ENCODE measurements at regions not wholly inside any gene's neighbourhood (a gene's known extent, or its start where the extent isn't known, plus 50 kb on each side); places are given as distances from the start of the nearest gene placed in this dataset.

DNA sequence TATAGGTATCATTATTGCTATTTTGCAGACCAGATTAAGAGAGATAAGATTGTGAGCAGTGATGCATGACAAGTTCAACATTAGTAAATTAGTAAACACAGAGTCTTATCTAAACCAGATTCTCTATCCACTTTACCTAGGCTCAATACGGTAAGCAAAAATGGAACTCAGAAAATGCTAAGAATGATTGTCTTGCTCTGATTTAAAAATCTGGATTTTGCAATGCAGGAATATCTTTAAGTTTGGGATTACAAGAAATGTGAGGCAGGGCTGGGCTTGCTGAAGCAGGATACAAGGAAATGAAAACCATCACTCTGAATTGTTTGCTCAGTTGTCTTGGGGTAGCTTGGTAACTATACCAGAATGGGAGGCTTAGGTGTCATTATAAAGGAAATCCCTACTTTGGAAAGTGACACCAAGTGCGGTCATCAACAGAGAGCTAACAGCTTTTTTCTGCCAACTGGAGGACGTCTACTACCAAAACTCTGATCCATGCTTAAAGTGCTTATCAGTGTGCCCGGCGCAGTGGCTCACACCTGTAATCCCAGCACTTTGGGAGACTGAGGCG is 332.7 kb upstream of the RUNX1 start:
- no peak for TF ChIP-seq TCF12 (IDR thresholded peaks at IDR 0.05; ENCODE audit: low read depth)

DNA sequence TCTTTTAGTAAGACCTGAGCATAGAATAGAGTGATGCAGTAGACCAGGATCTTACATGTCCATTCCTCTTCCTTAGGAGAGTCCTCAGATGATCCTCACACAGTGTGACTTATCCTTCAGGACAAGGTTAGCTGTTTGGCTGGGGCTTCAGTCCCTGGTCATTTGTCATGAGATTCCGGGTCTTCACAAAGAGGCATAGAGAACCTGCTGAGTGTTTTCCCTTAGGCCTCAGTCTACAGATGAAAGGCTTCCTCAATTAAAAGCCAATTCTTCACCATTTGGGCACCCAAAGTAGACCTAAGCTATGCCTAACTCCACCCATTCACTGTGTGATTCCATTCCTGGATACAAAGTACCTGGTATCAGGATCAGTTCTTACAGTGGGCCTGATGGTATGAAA is 329.8 kb upstream of the RUNX1 start:
- TF ChIP-seq TCF12 (IDR thresholded peaks at IDR 0.05; ENCODE audit: low read depth): no peak
- TF ChIP-seq FOXM1 (IDR thresholded peaks at IDR 0.05; ENCODE audit: borderline replicate concordance, low read depth): no peak
- no peak for TF ChIP-seq CEBPB (IDR thresholded peaks at IDR 0.05)
- TF ChIP-seq TEAD4 (IDR thresholded peaks at IDR 0.05): no peak
- no peak for TF ChIP-seq CREB1 (IDR thresholded peaks at IDR 0.05; ENCODE audit: low read depth)
- TF ChIP-seq, protein P1, sequence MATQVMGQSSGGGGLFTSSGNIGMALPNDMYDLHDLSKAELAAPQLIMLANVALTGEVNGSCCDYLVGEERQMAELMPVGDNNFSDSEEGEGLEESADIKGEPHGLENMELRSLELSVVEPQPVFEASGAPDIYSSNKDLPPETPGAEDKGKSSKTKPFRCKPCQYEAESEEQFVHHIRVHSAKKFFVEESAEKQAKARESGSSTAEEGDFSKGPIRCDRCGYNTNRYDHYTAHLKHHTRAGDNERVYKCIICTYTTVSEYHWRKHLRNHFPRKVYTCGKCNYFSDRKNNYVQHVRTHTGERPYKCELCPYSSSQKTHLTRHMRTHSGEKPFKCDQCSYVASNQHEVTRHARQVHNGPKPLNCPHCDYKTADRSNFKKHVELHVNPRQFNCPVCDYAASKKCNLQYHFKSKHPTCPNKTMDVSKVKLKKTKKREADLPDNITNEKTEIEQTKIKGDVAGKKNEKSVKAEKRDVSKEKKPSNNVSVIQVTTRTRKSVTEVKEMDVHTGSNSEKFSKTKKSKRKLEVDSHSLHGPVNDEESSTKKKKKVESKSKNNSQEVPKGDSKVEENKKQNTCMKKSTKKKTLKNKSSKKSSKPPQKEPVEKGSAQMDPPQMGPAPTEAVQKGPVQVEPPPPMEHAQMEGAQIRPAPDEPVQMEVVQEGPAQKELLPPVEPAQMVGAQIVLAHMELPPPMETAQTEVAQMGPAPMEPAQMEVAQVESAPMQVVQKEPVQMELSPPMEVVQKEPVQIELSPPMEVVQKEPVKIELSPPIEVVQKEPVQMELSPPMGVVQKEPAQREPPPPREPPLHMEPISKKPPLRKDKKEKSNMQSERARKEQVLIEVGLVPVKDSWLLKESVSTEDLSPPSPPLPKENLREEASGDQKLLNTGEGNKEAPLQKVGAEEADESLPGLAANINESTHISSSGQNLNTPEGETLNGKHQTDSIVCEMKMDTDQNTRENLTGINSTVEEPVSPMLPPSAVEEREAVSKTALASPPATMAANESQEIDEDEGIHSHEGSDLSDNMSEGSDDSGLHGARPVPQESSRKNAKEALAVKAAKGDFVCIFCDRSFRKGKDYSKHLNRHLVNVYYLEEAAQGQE (IDR thresholded peaks at IDR 0.05; ENCODE audit: low read depth): no peak
- no peak for TF ChIP-seq TAF1 (IDR thresholded peaks at IDR 0.05; ENCODE audit: low read depth)
- TF ChIP-seq ZBTB7A (IDR thresholded peaks at IDR 0.05; ENCODE audit: low read depth): no peak
- no peak for TF ChIP-seq EP300 (IDR thresholded peaks at IDR 0.05; ENCODE audit: borderline replicate concordance)

DNA sequence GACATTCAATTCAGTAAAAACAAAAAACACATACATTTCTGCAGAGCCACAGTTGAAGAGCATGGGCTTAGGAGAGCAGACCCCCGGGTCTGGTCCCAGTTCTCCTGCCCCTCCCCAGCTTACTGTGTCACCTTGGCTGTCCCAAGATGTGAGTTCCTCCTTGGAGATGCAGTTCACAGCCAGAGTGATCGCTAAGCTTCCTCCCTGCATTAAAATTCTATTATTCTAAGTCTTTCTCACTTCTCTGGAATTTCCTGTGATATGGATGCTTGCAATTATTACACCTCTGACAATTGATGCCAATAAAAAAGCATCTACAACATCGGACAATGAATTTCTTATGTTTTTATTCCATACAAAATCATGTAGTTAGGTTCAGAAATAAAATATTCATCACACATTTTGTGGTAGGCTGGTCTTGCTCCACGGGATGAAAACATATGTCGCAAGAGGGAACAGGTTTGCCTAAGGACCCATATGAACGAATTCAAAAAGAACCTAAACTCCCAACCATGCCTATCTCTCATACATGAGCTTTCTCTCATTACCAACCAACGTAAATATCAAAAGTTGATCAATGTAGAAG is 328.5 kb upstream of the RUNX1 start:
- no peak for TF ChIP-seq CEBPB (IDR thresholded peaks at IDR 0.05)
- no peak for TF ChIP-seq CREB1 (IDR thresholded peaks at IDR 0.05; ENCODE audit: low read depth)

DNA sequence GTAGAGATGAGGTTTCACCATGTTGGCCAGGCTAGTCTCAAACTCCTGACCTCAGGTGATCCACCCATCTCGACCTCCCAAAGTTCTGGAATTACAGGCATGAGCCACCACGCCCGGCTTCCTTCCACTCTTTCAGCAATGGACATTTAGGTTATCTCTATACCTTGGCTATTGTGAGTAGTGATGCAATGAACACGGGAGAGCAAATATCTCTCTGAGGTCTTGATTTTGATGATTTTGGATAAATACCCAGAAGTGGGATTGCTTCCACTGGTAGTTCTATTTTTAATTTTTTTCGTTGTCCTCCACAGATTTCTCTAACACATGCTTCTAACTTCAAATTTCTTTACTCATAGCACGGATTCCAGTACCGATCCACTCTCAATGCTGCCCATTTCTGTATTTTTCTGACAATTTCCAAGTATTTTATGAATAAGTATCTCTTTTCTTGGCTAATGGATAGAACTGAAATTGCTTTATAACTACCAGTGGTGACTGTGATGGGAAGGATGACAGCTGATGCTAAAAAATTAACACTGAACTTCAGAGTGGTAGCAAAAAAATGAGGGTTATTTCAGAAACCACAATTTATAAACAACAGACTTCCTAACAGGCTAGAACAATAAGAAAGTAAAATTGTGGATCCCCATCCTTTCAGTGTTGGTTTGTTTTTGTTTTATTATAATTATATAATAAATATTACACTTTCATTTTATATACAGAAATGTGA is 327.5 kb upstream of the RUNX1 start:
- TF ChIP-seq, protein P2, sequence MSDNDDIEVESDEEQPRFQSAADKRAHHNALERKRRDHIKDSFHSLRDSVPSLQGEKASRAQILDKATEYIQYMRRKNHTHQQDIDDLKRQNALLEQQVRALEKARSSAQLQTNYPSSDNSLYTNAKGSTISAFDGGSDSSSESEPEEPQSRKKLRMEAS (IDR thresholded peaks at IDR 0.05): no peak
- TF ChIP-seq CEBPB (IDR thresholded peaks at IDR 0.05) (no peak), ZBTB7A (IDR thresholded peaks at IDR 0.05; ENCODE audit: low read depth) (no peak), EGR1 (IDR thresholded peaks at IDR 0.05) (no peak), TEAD4 (IDR thresholded peaks at IDR 0.05) (no peak), RAD21 (IDR thresholded peaks at IDR 0.05; ENCODE audit: low read depth) (no peak), EP300 (IDR thresholded peaks at IDR 0.05; ENCODE audit: borderline replicate concordance) (no peak), FOXM1 (IDR thresholded peaks at IDR 0.05; ENCODE audit: borderline replicate concordance, low read depth) (no peak), CREB1 (IDR thresholded peaks at IDR 0.05; ENCODE audit: low read depth) (no peak), YY1 (IDR thresholded peaks at IDR 0.05; ENCODE audit: low read depth) (no peak), NFIC (IDR thresholded peaks at IDR 0.05) (no peak), TAF1 (IDR thresholded peaks at IDR 0.05; ENCODE audit: low read depth) (no peak), TCF12 (IDR thresholded peaks at IDR 0.05; ENCODE audit: low read depth) (no peak)
- TF ChIP-seq, protein P3, sequence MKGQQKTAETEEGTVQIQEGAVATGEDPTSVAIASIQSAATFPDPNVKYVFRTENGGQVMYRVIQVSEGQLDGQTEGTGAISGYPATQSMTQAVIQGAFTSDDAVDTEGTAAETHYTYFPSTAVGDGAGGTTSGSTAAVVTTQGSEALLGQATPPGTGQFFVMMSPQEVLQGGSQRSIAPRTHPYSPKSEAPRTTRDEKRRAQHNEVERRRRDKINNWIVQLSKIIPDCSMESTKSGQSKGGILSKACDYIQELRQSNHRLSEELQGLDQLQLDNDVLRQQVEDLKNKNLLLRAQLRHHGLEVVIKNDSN (IDR thresholded peaks at IDR 0.05): no peak
- TF ChIP-seq, protein P1 (IDR thresholded peaks at IDR 0.05; ENCODE audit: low read depth): no peak

DNA sequence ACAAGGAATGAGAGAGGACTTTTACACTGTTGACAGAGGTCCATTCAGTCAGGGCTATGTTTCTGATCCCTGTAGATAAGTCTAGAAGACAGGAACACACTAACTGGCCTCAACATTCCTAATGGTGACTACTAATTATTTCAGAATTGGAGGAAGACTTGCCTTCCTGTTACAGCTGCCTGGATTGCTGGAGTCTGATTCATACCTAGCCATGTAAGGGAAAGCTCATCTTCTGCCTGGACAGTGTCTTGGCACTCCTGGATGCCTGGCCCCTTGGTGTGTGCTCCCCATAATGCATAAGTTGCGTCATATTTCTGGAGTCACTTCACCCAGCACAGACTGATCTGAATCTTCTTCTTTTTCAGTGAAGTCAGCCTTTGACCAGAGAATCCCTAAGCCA is 326.0 kb upstream of the RUNX1 start:
- TF ChIP-seq YY1 (IDR thresholded peaks at IDR 0.05; ENCODE audit: low read depth) (no peak), RAD21 (IDR thresholded peaks at IDR 0.05; ENCODE audit: low read depth) (no peak), EP300 (IDR thresholded peaks at IDR 0.05; ENCODE audit: borderline replicate concordance) (no peak), FOXM1 (IDR thresholded peaks at IDR 0.05; ENCODE audit: borderline replicate concordance, low read depth) (no peak), TCF12 (IDR thresholded peaks at IDR 0.05; ENCODE audit: low read depth) (no peak), ZBTB7A (IDR thresholded peaks at IDR 0.05; ENCODE audit: low read depth) (no peak), CREB1 (IDR thresholded peaks at IDR 0.05; ENCODE audit: low read depth) (no peak), NFIC (IDR thresholded peaks at IDR 0.05) (no peak), TEAD4 (IDR thresholded peaks at IDR 0.05) (no peak), EGR1 (IDR thresholded peaks at IDR 0.05) (no peak), CEBPB (IDR thresholded peaks at IDR 0.05) (no peak), TAF1 (IDR thresholded peaks at IDR 0.05; ENCODE audit: low read depth) (no peak)
- TF ChIP-seq, protein P2 (IDR thresholded peaks at IDR 0.05): no peak
- TF ChIP-seq, protein P1 (IDR thresholded peaks at IDR 0.05; ENCODE audit: low read depth): no peak
- TF ChIP-seq, protein P3 (IDR thresholded peaks at IDR 0.05): no peak

Measured in Ishikawa (cell line).